Fibroblast of mammary gland (primary cell): ENCODE measurements at regions not wholly inside any gene's neighbourhood (a gene's known extent, or its start where the extent isn't known, plus 50 kb on each side); places are given as distances from the start of the nearest gene placed in this dataset.

Source experiments
- DNase-seq: peaks from one replicate; pipeline ENCODE4 v3.0.0-alpha.2; 2010; ENCODE audit warnings: low read depth
- H3K4me3 ChIP-seq: 2 replicates; pipeline ENCODE4 v1.5.1; 2011; ENCODE audit warnings: low read depth, mild to moderate bottlenecking, low read length, moderate library complexity; ENCODE audit not compliant: control insufficient read depth
- CTCF ChIP-seq: conservative IDR thresholded peaks from 2 replicates; pipeline ENCODE4 v1.5.1; 2011; ENCODE audit warnings: low read depth, low read length, inconsistent platforms; ENCODE audit not compliant: control insufficient read depth, insufficient read depth

GRCh38 chr6:139711804-139712585, 337.5 kb upstream of the CITED2 start:
- peak; percentile 66 for DNase-seq
- no peak overlapping the region for H3K4me3 ChIP-seq
- TF ChIP-seq CTCF: no peak

GRCh38 chr6:139710556-139710955, 336.1 kb upstream of the CITED2 start:
- DNase-seq: no peak
- TF ChIP-seq CTCF: no peak
- H3K4me3 ChIP-seq: no peak overlapping the region

DNA sequence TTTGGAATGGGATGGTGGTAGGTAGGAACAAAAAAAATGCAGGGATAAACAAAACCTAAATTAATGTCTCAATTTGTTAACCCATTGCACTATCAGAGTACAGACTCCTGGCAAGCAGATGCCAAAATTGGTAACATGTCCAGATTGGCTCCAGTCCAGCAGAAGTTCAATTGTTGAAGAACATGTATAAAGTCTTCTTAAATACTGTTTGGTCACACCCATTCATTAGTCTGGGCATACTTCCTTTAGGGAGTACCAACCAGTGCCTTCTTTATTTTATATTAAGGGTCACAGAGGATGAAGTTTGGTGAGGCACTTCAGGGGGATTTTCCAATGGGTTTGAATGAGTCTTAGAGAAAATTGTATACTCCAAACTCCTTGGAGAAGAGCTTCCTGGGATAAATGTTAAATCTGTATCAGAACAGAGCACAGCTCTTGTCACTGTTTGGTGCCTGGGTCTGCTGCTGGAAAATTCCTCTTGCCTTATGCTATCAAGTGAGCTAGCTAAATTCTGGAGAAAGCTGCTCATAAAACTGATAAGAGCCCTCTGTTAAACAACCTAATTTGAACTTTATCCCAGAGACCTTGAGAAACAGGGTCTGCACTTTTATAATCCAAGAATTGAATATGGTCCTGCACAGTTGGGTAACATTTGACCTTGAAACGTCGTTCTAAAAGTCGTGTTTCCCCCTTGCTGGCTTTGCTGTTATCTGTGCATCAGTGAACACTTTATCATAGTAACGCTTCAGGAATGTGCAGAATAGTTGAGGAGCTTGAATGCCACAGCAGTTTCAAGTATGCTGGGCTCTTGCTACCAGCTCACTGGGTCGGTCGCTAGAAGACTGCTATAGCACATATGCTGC, 334.1 kb upstream of the CITED2 start:
- DNase-seq: peak; percentile 59
- no peak overlapping the region for H3K4me3 ChIP-seq
- no peak for TF ChIP-seq CTCF

DNA sequence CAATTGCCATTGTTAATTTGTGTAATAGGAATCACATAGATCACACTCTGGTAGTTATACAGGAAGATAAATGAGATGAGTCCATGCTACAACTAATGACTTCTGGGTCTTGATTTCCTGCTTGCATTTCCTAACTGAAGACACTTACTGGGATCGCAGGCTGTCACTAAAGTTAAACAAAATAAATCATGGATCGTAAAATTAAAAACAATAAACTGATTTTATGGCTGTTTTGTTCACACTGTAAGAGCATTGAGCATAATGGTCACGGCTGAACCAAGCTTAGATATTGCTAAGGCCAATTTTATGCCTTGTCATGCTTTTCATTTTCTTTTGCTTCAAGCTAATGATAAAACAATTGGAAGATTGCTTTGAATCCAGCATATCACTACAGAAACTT, 332.5 kb upstream of the CITED2 start:
- no peak overlapping the region for H3K4me3 ChIP-seq

DNA sequence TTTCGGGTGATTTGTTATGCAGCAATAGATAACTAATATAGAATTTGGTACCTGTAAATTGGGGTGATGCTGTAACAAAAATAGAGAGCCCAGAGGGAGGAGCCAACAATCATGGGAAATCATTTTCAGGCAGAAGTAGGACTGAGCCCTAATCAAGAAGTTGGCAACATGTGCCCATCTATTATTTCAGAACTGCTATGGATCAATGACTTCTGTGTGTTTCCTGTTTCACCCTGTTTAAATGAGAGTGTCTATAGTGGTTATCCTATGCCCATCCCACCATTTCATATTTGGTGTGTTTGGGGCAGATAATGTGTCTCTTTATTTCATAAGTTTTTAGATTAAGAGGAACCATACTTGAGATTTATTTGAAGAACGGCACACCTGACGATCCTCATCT, 330.8 kb upstream of the CITED2 start:
- no peak overlapping the region for H3K4me3 ChIP-seq
- DNase-seq: no peak
- no peak for TF ChIP-seq CTCF

More for the DNA sequence above, 332.5 kb upstream of the CITED2 start:
- no peak for TF ChIP-seq CTCF
- no peak for DNase-seq

- no peak for TF ChIP-seq CTCF
- no peak for DNase-seq
- H3K4me3 ChIP-seq: no peak overlapping the region
Measured at GRCh38 chr6:139703780-139704179, 329.3 kb upstream of the CITED2 start.
